ENCODE measurements at regions not wholly inside any gene's neighbourhood (a gene's known extent, or its start where the extent isn't known, plus 50 kb on each side); places are given as distances from the start of the nearest gene placed in this dataset.

GRCh38 chr14:42944284-42944683 is 1337.6 kb downstream of the LRFN5 start:
- Histone ChIP-seq H3K4me1 (ENCODE audit: low read depth, poor library complexity, severe bottlenecking) (no peaks in the 10 kb centered on the region), H3K9ac (no peak overlapping the region), H3K4me2 (no peak overlapping the region), H3K36me3 (ENCODE audit: insufficient read depth) (no peaks in the 10 kb centered on the region), H3K4me3 (IDR thresholded peaks at IDR 0.05; ENCODE audit: insufficient read depth, low read depth, low read length) (no peak overlapping the region), H3K79me2 (ENCODE audit: insufficient read depth, low read depth) (no peaks in the 10 kb centered on the region), H3K27ac (no peak overlapping the region), H4K20me1 (ENCODE audit: insufficient read depth) (no peaks in the 10 kb centered on the region), H2AFZ (ENCODE audit: low read depth) (no peak overlapping the region), H3K27me3 (ENCODE audit: insufficient read depth, low read depth) (no peaks in the 10 kb centered on the region)
- no peak for TF ChIP-seq CTCF (conservative IDR thresholded peaks at IDR 0.05; ENCODE audit: low read depth, low read length)

GRCh38 chr14:42931308-42931707 is 1324.6 kb downstream of the LRFN5 start:
- no peak for TF ChIP-seq CTCF (conservative IDR thresholded peaks at IDR 0.05; ENCODE audit: low read depth, low read length)
- Histone ChIP-seq H3K36me3 (ENCODE audit: insufficient read depth) (no peaks in the 10 kb centered on the region), H3K4me2 (no peak overlapping the region), H4K20me1 (ENCODE audit: insufficient read depth) (no peaks in the 10 kb centered on the region), H3K4me1 (ENCODE audit: low read depth, poor library complexity, severe bottlenecking) (no peaks in the 10 kb centered on the region), H3K9ac (no peak overlapping the region), H3K27ac (no peak overlapping the region), H2AFZ (ENCODE audit: low read depth) (no peak overlapping the region), H3K79me2 (ENCODE audit: insufficient read depth, low read depth) (no peaks in the 10 kb centered on the region), H3K27me3 (ENCODE audit: insufficient read depth, low read depth) (no peaks in the 10 kb centered on the region), H3K4me3 (IDR thresholded peaks at IDR 0.05; ENCODE audit: insufficient read depth, low read depth, low read length) (no peak overlapping the region)

GRCh38 chr14:42929806-42930480 is 1323.3 kb downstream of the LRFN5 start:
- Histone ChIP-seq H3K9ac (no peak overlapping the region), H3K36me3 (ENCODE audit: insufficient read depth) (no peaks in the 10 kb centered on the region), H3K27ac (no peak overlapping the region), H3K27me3 (ENCODE audit: insufficient read depth, low read depth) (no peaks in the 10 kb centered on the region), H3K4me1 (ENCODE audit: low read depth, poor library complexity, severe bottlenecking) (no peaks in the 10 kb centered on the region), H3K79me2 (ENCODE audit: insufficient read depth, low read depth) (no peaks in the 10 kb centered on the region), H3K4me3 (IDR thresholded peaks at IDR 0.05; ENCODE audit: insufficient read depth, low read depth, low read length) (no peak overlapping the region), H4K20me1 (ENCODE audit: insufficient read depth) (no peaks in the 10 kb centered on the region), H2AFZ (ENCODE audit: low read depth) (no peak overlapping the region), H3K4me2 (no peak overlapping the region)
- TF ChIP-seq CTCF (conservative IDR thresholded peaks at IDR 0.05; ENCODE audit: low read depth, low read length) = no peak

- no peak overlapping the region for H3K4me3 ChIP-seq (IDR thresholded peaks at IDR 0.05; ENCODE audit: insufficient read depth, low read depth, low read length)
- no peaks in the 10 kb centered on the region for H3K79me2 ChIP-seq (ENCODE audit: insufficient read depth, low read depth)
- no peak overlapping the region for H3K4me2 ChIP-seq
- no peak overlapping the region for H2AFZ ChIP-seq (ENCODE audit: low read depth)
- H3K9ac ChIP-seq = no peak overlapping the region
- no peak for TF ChIP-seq CTCF (conservative IDR thresholded peaks at IDR 0.05; ENCODE audit: low read depth, low read length)
- no peaks in the 10 kb centered on the region for H3K4me1 ChIP-seq (ENCODE audit: low read depth, poor library complexity, severe bottlenecking)
- H3K27ac ChIP-seq = no peak overlapping the region
- H3K27me3 ChIP-seq (ENCODE audit: insufficient read depth, low read depth) = no peaks in the 10 kb centered on the region
- no peaks in the 10 kb centered on the region for H3K36me3 ChIP-seq (ENCODE audit: insufficient read depth)
- no peaks in the 10 kb centered on the region for H4K20me1 ChIP-seq (ENCODE audit: insufficient read depth)
These were observed 1320.6 kb downstream of the LRFN5 start for GRCh38 chr14:42927313-42927712.

Measured in KMS-11 (cell line).